NOMO-1 treated with dmso at 0.1 percent for 144 hours (cell line): ENCODE measurements at regions not wholly inside any gene's neighbourhood (a gene's known extent, or its start where the extent isn't known, plus 50 kb on each side); places are given as distances from the start of the nearest gene placed in this dataset.
"Not testable (repeated sequence)": the region's sequence is repeated elsewhere in the genome, so short reads cannot be mapped to it uniquely, and the experiment has no call there.

Experiments
- DNase-seq: peaks from one replicate; lab custom pipeline; 2025; ENCODE audit not compliant: unreplicated experiment; lab: John Stamatoyannopoulos, UW

DNA sequence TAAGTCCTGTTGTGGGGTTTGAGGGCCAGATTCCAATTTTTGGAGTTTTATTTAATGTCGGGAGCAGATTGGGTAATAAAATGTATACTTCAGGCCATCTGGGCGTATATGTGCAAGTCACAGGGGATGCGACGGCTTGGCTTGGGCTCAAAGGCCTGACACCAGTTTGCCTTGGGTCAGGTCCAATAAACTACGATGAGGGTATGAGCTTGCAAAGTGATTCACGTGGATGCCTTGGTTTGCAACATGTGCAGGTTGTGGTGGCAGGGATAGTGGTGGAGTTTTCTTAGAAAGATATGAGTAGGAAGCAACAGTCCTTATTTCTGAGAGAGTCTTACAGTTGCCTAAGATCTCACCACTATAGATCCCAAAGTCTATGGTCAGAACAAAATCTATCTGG is 157.0 kb upstream of the CDH11 start:
- no peak for DNase-seq

- DNase-seq, result no peak
Measured at GRCh38 chr16:65274566-65274965, 152.7 kb upstream of the CDH11 start.

DNA sequence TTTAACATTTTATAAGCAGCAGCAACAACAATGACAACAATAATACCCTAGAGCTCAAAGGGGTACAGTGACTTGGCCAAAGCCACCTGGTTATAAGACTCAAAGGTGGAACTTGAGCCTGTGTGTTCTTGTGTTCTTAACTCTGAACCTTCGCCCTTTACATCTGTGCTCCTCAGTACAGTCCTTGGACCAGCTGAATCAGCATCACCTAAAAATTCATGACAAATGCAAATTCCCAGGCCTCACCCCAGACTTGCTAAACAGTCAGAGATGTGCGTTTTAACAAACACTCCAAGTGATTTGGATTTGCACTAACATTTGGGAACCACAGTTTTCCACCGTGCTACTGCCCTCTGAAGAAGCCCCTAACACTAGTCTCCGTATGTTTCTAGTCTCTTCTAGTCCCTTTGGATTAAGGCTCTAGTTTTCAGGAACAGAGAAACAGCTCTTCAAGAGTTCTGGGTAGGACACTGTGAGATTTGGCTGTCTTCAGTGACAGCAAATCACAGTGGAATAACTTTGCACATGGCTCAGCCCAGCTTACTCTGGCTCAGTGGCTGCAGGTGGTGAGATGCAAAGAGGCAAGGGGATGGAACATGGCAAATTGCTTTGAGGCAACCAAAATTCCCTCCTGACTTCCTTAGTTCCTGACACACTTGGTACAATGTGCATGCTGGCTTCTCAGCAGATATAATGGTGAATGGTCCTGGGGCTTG is 151.0 kb upstream of the CDH11 start:
- no peak for DNase-seq

DNA sequence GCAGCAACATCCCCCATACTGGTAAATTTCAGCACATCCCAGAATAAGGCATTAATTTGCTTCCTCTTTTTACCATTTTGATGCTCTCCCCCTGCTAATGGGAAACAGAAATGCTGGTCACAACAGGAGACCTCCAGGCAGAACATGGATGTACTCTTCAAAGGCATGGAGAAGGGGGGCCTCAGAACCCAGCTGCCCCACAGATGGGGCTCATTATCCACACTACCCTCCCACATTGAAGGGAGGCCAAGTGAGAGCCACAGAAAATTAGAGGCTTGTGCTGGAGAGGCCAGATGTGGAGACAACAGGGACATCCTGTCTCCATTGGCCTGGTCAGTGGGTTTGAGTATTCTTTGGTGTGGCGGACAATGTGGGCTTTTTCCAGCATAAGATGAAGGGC is 150.1 kb upstream of the CDH11 start:
- no peak for DNase-seq

DNA sequence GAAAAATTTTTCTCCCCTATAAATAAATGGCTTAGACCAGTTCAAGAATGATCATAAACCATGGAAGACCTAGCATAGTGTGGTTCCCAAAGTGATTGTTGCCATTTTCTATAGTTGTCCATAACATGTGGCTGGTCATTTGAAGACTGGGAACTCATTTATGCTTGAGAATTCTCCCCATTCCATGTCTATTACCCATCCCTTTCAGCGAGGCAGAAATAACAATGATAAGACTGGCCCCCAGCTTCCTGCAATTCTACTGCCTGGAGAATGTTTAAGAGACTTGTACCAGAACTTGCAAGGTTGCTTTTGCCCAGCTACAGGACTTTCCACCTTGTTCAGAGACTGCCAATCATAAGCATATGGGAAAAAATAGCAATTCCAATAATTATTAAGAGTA is 146.5 kb upstream of the CDH11 start:
- DNase-seq, result no peak

DNA sequence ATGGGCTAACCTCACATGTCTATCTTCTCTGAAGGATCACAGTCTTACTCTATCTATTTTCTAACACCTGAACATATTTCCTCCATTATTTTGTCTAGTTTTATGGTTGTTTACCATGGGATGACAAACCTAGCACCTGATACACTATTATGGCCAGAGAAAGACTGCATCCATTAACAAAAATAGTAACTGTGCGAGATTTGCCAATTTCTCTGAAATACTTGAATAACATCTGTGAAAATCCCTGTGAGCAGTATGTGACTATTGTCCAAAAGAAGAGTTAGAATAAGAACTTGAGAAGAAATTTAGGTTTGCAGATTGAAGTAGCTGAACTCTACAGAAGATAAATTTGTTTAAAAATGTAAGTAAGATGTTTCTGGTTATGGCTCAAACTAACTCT is 142.0 kb upstream of the CDH11 start:
- no peak for DNase-seq

- DNase-seq, result no peak
Measured at GRCh38 chr16:65260746-65261145, 138.9 kb upstream of the CDH11 start.

DNA sequence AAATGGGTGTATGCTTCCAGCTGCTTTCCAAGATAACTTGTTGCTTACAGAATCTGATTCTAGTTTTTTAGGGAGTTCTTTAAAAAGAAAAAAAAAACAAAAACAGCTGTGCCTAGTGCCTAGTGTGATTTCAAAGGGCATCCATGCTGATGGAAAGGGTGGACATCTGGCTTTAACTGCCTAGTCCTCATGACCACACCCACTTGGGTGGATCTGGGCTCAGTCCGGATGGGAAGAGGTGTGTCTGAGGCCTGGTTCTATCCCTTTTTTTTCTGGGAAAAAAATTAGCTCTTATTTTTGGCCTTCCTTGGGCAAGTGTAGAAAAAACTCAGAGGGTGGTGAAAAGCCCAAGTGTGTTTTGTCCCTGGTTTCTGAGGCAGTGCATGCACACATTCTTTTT is 132.3 kb upstream of the CDH11 start:
- DNase-seq, result no peak

DNA sequence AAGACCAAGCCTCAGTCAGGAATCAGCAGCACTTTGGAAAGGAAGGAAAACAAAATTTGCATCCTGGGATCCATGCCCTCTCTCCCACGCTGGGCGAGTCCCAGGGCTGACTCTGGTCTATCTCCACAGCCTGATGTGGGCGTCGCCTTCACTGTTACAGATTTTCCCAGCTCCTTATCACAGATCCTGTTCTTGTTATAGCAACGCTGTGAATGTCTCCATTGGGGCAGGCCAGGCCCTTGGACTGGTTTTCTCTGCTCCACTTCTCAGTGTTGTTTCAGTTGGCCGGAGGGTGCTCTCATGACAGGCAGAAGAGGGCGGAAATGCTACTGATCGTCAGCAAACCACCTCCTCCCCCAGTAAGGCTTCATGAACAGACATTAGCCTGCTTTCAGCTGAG is 127.9 kb upstream of the CDH11 start:
- no peak for DNase-seq

DNA sequence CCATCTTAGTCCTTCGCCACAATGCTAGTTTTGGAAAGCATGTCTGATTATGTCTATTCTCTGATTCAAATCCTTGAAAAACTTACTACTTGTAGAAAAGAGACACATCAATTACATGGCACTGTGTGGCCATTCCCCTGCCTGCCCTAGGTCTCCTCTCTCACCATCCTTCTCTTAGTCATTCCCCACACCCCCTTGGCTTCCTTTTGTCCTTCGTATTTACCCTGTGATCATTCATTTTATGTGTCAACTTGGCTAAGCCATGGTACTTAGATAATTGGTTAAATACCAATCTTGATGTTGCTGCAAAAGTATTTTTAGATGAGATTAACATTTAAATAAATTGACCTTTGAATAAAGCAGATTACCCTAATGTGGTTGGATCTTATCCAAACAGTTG is 122.9 kb upstream of the CDH11 start:
- DNase-seq, result no peak

GRCh38 chr16:65235339-65236177 is 113.7 kb upstream of the CDH11 start:
- DNase-seq, result no peak

GRCh38 chr16:65234721-65235320 is 113.0 kb upstream of the CDH11 start:
- DNase-seq, result not testable (repeated sequence)

- no peak for DNase-seq
Measured at GRCh38 chr16:65229191-65229662, 107.4 kb upstream of the CDH11 start.

- no peak for DNase-seq
Measured at GRCh38 chr16:65227150-65227835, 105.4 kb upstream of the CDH11 start.

DNA sequence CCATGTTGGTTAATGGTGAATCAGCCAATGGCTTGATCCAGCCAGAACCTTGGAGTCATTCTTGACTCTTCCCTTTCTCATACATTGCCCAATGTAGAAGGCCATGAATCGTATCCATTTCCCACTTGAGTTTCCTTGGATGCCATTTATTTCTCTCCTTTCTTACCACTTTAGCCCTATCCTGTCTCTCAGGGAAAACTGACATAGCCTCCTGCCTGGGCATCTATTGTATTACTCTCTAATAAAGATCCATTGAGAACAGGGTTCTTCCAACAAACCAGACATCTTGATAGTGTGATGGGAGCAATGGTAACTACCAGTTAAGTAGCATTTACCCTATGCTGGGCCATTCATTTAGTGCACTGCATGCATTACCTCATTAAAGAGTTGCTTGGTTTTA is 104.2 kb upstream of the CDH11 start:
- no peak for DNase-seq

GRCh38 chr16:65225488-65225887 is 103.6 kb upstream of the CDH11 start:
- DNase-seq, result no peak

DNA sequence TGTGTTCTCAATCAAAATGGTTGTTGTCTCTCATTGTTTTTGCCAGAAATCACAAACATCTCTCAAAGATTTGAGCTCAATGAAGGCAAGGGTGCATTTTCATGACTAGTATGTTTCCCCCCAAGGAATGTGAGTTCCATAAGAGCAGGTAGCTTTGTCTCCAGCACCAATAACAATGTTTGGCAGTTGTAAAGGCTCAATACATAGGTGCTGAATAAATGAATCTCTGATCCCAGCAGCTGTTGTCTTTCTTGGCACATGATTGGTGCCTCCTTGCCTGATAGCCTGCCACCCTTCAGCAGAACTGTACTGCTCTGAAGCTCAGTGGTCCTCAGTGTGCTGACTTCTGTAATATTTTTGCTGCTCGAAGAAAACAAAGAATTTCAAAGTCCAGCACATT is 103.1 kb upstream of the CDH11 start:
- no peak for DNase-seq

DNA sequence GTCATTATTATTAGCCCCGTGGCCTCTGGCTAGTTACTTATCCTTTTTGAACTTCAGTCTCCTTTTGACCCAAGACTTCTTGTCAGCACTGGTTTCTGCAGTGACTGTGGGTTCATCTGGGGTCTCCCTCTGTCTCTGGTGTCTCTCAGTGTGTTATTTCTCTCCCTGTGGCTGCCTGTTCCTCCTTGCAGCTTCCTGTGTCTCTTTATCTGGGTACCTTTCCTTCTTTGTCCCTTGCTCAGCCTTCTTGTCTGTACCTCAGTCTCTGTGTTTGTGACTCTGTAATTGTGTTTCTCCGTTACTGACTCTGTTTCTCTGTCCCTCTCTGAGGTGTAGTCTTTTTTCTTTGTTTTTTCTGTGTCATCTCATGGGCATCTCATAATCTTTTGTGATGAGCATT is 102.6 kb upstream of the CDH11 start:
- no peak for DNase-seq

DNA sequence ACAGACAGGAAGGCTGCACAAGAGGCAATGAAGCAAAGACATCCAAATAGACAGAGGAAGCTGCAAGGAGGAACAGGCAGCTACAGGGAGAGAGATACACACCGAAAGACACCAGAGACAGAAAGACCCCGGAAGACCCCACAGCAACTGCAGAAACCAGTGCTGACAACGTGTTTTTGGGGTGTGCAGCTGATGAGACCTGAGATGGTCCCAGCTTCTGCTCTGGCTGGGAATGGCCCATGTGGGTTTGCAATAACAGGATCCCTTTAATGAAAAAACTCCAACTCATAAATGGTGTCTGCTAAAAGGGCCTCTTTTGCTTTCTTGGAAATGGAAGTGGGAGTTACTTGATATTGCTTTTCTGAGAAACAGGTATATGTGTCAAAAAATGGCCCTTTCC is 101.5 kb upstream of the CDH11 start:
- DNase-seq, result no peak

GRCh38 chr16:65222536-65222935 is 100.7 kb upstream of the CDH11 start:
- no peak for DNase-seq

GRCh38 chr16:65222049-65222448 is 100.2 kb upstream of the CDH11 start:
- DNase-seq, result no peak
